ENCODE measurements at regions not wholly inside any gene's neighbourhood (a gene's known extent, or its start where the extent isn't known, plus 50 kb on each side); places are given as distances from the start of the nearest gene placed in this dataset.

DNA sequence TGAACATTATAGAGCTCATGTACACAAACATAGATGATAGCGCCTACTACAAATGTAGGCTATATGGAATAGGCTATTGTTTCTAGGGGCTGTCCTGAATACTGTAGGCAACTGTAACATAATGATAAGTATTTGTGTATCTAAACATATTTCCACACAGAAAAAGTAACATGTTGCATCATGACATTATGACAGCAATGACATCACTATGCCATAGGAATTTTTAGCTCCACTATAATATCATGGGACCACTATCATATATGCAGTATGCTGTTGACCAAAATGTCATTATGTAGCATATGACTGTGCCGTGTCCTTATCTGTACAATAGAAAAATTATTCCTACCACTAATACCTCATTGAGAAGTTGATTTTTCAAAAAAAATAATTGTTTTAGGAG, 96.7 kb upstream of the SSTR1 start:
- H3K4me3 ChIP-seq (ENCODE audit: low read depth, low read length) = no peak overlapping the region
- H3K9me3 ChIP-seq (ENCODE audit: control insufficient read depth, insufficient read depth, low read length) = no peaks in the 10 kb centered on the region; the same call in 1 of the 2 replicates
- no peak for DNase-seq (ENCODE audit: low read depth, low spot score)
- H3K27me3 ChIP-seq (ENCODE audit: control insufficient read depth, insufficient read depth, low read length) = no peaks in the 10 kb centered on the region
- CTCF ChIA-PET = no interaction called here
- TF ChIP-seq, protein P1, sequence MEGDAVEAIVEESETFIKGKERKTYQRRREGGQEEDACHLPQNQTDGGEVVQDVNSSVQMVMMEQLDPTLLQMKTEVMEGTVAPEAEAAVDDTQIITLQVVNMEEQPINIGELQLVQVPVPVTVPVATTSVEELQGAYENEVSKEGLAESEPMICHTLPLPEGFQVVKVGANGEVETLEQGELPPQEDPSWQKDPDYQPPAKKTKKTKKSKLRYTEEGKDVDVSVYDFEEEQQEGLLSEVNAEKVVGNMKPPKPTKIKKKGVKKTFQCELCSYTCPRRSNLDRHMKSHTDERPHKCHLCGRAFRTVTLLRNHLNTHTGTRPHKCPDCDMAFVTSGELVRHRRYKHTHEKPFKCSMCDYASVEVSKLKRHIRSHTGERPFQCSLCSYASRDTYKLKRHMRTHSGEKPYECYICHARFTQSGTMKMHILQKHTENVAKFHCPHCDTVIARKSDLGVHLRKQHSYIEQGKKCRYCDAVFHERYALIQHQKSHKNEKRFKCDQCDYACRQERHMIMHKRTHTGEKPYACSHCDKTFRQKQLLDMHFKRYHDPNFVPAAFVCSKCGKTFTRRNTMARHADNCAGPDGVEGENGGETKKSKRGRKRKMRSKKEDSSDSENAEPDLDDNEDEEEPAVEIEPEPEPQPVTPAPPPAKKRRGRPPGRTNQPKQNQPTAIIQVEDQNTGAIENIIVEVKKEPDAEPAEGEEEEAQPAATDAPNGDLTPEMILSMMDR (IDR thresholded peaks at IDR 0.05; ENCODE audit: low read depth, low read length) = no peak
- H3K27ac ChIP-seq (ENCODE audit: low read depth, low read length) = no peak overlapping the region
- POLR2A ChIA-PET = no interaction called here

DNA sequence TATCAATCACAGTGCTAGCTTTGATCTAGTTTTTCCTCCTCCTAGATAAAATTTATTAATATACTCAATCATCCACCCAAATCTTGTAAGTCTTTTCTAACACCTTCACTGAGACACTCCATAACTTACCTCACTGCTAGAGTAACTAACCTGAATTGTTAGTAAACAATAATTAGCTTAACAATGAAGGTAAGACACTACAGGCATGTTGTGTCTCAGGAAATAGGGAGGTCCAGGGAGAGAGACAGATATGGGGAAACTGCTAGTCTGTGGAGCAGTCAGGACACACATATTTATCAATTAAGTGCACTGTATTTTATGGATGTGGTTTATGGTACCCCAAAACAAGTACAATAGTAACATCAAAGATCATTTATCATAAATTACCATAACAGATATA, 94.2 kb upstream of the SSTR1 start:
- Histone ChIP-seq H3K27ac (ENCODE audit: low read depth, low read length) (no peak overlapping the region), H3K9me3 (ENCODE audit: control insufficient read depth, insufficient read depth, low read length) (no peaks in the 10 kb centered on the region), H3K4me3 (ENCODE audit: low read depth, low read length) (no peak overlapping the region), H3K27me3 (ENCODE audit: control insufficient read depth, insufficient read depth, low read length) (no peaks in the 10 kb centered on the region)
- POLR2A ChIA-PET = no interaction called here
- DNase-seq (ENCODE audit: low read depth, low spot score) = no peak
- CTCF ChIA-PET = interaction anchor here (0.9 kb wide), 1 partner anchor 87 kb away, joined by 3 read pairs; no protein-coding TSS in a partner anchor
- TF ChIP-seq, protein P1 (IDR thresholded peaks at IDR 0.05; ENCODE audit: low read depth, low read length) = no peak

DNA sequence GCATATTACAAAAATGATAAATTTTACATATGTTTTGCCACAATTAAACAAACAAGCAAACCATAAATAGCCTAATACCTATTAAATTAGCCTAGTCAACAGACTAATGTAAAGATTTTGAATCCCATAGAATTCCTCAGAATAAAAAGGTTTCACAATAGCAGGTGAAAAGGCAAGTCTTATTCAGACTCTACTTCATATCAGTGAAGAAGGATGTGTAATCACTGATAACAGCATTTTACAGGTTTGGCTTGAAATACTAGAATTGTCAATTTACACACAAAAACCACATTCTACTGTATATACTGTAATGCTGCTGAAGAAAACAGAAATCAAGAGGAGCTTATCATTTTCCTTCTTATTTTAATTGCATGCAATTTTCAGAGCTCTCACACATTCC, 90.8 kb upstream of the SSTR1 start:
- ChIA-PET CTCF (interaction anchor here (0.6 kb wide), 1 partner anchor 81 kb away, joined by 9 read pairs; no protein-coding TSS in a partner anchor), POLR2A (no interaction called here)
- H3K9me3 ChIP-seq (ENCODE audit: control insufficient read depth, insufficient read depth, low read length) = no peaks in the 10 kb centered on the region
- TF ChIP-seq, protein P1 (IDR thresholded peaks at IDR 0.05; ENCODE audit: low read depth, low read length) = no peak
- no peak overlapping the region for H3K27ac ChIP-seq (ENCODE audit: low read depth, low read length)
- no peak overlapping the region for H3K4me3 ChIP-seq (ENCODE audit: low read depth, low read length)
- no peak for DNase-seq (ENCODE audit: low read depth, low spot score)
- H3K27me3 ChIP-seq (ENCODE audit: control insufficient read depth, insufficient read depth, low read length) = no peaks in the 10 kb centered on the region

DNA sequence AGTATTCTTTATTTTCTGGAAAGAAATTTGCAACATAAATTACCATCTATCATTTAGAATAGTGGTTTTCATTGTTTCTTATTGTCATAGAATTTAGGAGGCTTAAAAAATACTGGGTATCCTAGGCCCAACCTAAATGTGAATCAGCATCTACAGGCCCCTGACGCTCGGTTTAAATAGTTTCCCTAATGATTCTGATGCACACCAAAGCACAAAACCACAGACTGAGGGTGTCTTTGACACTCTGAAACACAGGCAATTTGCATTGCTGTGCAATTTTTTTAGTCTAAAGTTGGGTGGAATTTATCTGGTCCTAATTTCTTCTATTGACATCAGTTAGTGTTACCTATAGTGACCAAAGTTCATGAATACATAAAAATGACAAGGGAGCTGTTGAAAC, 87.6 kb upstream of the SSTR1 start:
- no peaks in the 10 kb centered on the region for H3K9me3 ChIP-seq (ENCODE audit: control insufficient read depth, insufficient read depth, low read length)
- TF ChIP-seq, protein P1 (IDR thresholded peaks at IDR 0.05; ENCODE audit: low read depth, low read length) = no peak
- CTCF ChIA-PET = no interaction called here
- DNase-seq (ENCODE audit: low read depth, low spot score) = no peak
- H3K4me3 ChIP-seq (ENCODE audit: low read depth, low read length) = no peak overlapping the region
- POLR2A ChIA-PET = no interaction called here
- H3K27me3 ChIP-seq (ENCODE audit: control insufficient read depth, insufficient read depth, low read length) = no peaks in the 10 kb centered on the region
- no peak overlapping the region for H3K27ac ChIP-seq (ENCODE audit: low read depth, low read length)

DNA sequence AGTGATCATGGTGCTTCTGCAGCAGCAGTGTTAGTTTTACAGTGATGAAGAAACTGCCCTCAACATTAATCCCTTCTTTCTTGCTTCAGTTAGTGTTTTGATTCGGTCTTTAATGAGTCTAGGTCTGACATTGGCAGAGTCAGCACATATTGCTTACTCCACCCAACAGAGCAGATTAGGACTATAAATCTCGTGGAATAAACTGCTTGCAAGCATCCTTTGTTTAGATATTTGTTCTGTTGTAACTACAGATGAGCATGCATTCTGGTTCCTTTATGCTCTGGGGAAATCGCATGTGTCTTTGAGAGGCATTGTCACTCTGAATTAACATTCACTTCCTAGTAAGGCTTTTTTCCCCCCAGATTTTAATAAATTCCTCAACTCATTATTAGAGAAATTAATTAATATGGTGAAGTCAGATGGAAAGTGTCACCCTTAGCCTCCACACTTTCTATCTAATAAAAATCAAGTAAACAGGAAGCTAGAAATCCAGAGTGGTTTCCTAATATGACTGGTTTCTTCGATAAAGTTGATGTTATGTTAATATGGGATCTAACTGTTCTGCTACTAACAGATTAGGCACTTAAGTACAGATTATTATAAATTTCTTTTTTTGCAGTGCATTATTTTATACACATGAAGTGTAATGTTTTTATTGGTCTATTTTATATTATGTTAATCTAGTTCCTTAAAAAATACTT, 86.2 kb upstream of the SSTR1 start:
- H3K27me3 ChIP-seq (ENCODE audit: control insufficient read depth, insufficient read depth, low read length) = no peaks in the 10 kb centered on the region
- ChIA-PET CTCF (interaction anchor here (1.5 kb wide), 1 partner anchor 12 kb away, joined by 4 read pairs; no protein-coding TSS in a partner anchor), POLR2A (no interaction called here)
- DNase-seq (ENCODE audit: low read depth, low spot score) = no peak
- H3K9me3 ChIP-seq (ENCODE audit: control insufficient read depth, insufficient read depth, low read length) = no peaks in the 10 kb centered on the region
- no peak overlapping the region for H3K27ac ChIP-seq (ENCODE audit: low read depth, low read length)
- TF ChIP-seq, protein P1 (IDR thresholded peaks at IDR 0.05; ENCODE audit: low read depth, low read length) = no peak
- H3K4me3 ChIP-seq (ENCODE audit: low read depth, low read length) = no peak overlapping the region

Data from AG04450 (cell line).